ENCODE measurements at regions not wholly inside any gene's neighbourhood (a gene's known extent, or its start where the extent isn't known, plus 50 kb on each side); places are given as distances from the start of the nearest gene placed in this dataset.
"Not testable (repeated sequence)": the region's sequence is repeated elsewhere in the genome, so short reads cannot be mapped to it uniquely, and the experiment has no call there.

GRCh38 chr2:125576558-125576957, 1079.4 kb upstream of the GYPC start:
- ChIA-PET POLR2A (no interaction called here), CTCF (no interaction called here)

GRCh38 chr2:125581557-125581956, 1074.4 kb upstream of the GYPC start:
- CTCF ChIA-PET, result no interaction called here
- POLR2A ChIA-PET, result no interaction called here

- ChIA-PET CTCF (no interaction called here), POLR2A (no interaction called here)
Observed at GRCh38 chr2:125582516-125582915, 1073.4 kb upstream of the GYPC start.

GRCh38 chr2:125584732-125585131, 1071.2 kb upstream of the GYPC start:
- CTCF ChIA-PET, result no interaction called here
- POLR2A ChIA-PET, result no interaction called here

- ChIA-PET POLR2A (no interaction called here), CTCF (no interaction called here)
Observed at GRCh38 chr2:125588780-125589179, 1067.2 kb upstream of the GYPC start.

- ChIA-PET POLR2A (no interaction called here), CTCF (no interaction called here)
Observed at GRCh38 chr2:125591954-125592353, 1064.0 kb upstream of the GYPC start.

- CTCF ChIA-PET, result no interaction called here
- POLR2A ChIA-PET, result no interaction called here
Observed at GRCh38 chr2:125593036-125593435, 1062.9 kb upstream of the GYPC start.

GRCh38 chr2:125596612-125597011, 1059.3 kb upstream of the GYPC start:
- POLR2A ChIA-PET, result no interaction called here
- CTCF ChIA-PET, result no interaction called here

- CTCF ChIA-PET, result no interaction called here
- POLR2A ChIA-PET, result no interaction called here
Observed at GRCh38 chr2:125615438-125615837, 1040.5 kb upstream of the GYPC start.

GRCh38 chr2:125630377-125630776, 1025.6 kb upstream of the GYPC start:
- CTCF ChIA-PET, result no interaction called here
- POLR2A ChIA-PET, result no interaction called here

- ChIA-PET POLR2A (no interaction called here), CTCF (no interaction called here)
Observed at GRCh38 chr2:125634662-125635061, 1021.3 kb upstream of the GYPC start.

GRCh38 chr2:125638345-125638744, 1017.6 kb upstream of the GYPC start:
- POLR2A ChIA-PET, result no interaction called here
- CTCF ChIA-PET, result no interaction called here

- POLR2A ChIA-PET, result no interaction called here
- CTCF ChIA-PET, result no interaction called here
Observed at GRCh38 chr2:125642032-125642431, 1013.9 kb upstream of the GYPC start.

GRCh38 chr2:125643128-125643527, 1012.8 kb upstream of the GYPC start:
- POLR2A ChIA-PET, result no interaction called here
- CTCF ChIA-PET, result no interaction called here

GRCh38 chr2:125643585-125643984, 1012.4 kb upstream of the GYPC start:
- CTCF ChIA-PET, result no interaction called here
- POLR2A ChIA-PET, result no interaction called here

GRCh38 chr2:125644257-125644656, 1011.7 kb upstream of the GYPC start:
- CTCF ChIA-PET, result no interaction called here
- POLR2A ChIA-PET, result no interaction called here

- POLR2A ChIA-PET, result no interaction called here
- CTCF ChIA-PET, result no interaction called here
Observed at GRCh38 chr2:125652280-125652679, 1003.7 kb upstream of the GYPC start.

GRCh38 chr2:125654226-125654625, 1001.7 kb upstream of the GYPC start:
- CTCF ChIA-PET, result no interaction called here
- POLR2A ChIA-PET, result no interaction called here

- ChIA-PET CTCF (no interaction called here), POLR2A (no interaction called here)
Observed at GRCh38 chr2:125656190-125656589, 999.8 kb upstream of the GYPC start.

- ChIA-PET CTCF (no interaction called here), POLR2A (no interaction called here)
Observed at GRCh38 chr2:125658583-125658982, 997.4 kb upstream of the GYPC start.

- CTCF ChIA-PET, POLR2A ChIA-PET: not testable (repeated sequence)
Observed at GRCh38 chr2:125660369-125660768, 995.6 kb upstream of the GYPC start.

- CTCF ChIA-PET, result no interaction called here
- POLR2A ChIA-PET, result no interaction called here
Observed at GRCh38 chr2:125667630-125668029, 988.3 kb upstream of the GYPC start.

- POLR2A ChIA-PET, result no interaction called here
- CTCF ChIA-PET, result no interaction called here
Observed at GRCh38 chr2:125679903-125680302, 976.1 kb upstream of the GYPC start.

- ChIA-PET POLR2A (no interaction called here), CTCF (no interaction called here)
Observed at GRCh38 chr2:125680809-125681208, 975.1 kb upstream of the GYPC start.
